Mucosa of descending colon (tissue), 3 donors: ENCODE measurements at regions not wholly inside any gene's neighbourhood (a gene's known extent, or its start where the extent isn't known, plus 50 kb on each side); places are given as distances from the start of the nearest gene placed in this dataset.

ENCODE experiments used
- ATAC-seq: fragments of 200-7000 bp; cut with Tn5 transposase; one replicate; pipeline ENCODE4 v1.9.1; 2020; ENCODE audit warnings: mild to moderate bottlenecking, moderate library complexity
- DNase-seq, 3 donors: peaks; one replicate each; pipeline ENCODE4 v3.0.0-alpha.2; 2020
- H3K36me3 ChIP-seq: fragments of 200-600 bp; one replicate; pipeline ENCODE4 v1.8.0; 2021; ENCODE audit warnings: low read depth, mild to moderate bottlenecking
- H3K4me1 ChIP-seq: fragments of 200-600 bp; one replicate; pipeline ENCODE4 v1.8.0; 2021; ENCODE audit warnings: low read depth, mild to moderate bottlenecking
- H3K4me3 ChIP-seq: fragments of 200-600 bp; one replicate; pipeline ENCODE4 v1.8.0; 2021; ENCODE audit warnings: mild to moderate bottlenecking
- H3K9me3 ChIP-seq: fragments of 200-600 bp; one replicate; pipeline ENCODE4 v1.8.0; 2021; ENCODE audit warnings: mild to moderate bottlenecking
- intact Hi-C, 2 donors: fragments of 100-400 bp; cut with DNase I in 1 of 2; cut with micrococcal nuclease in 1 of 2; formaldehyde crosslinking; loops; one replicate each; pipeline versions ENCODE4 v1.11.0 to v1.11.1; 2022; cut with DNase I, micrococcal nuclease
- TF ChIP-seq, protein P1 (sequence below): fragments of 200-600 bp; IDR thresholded peaks from one replicate; pipeline ENCODE4 v1.8.0; 2022; ENCODE audit warnings: antibody characterized with exemption, mild to moderate bottlenecking
- donor health status: DM: no; HTN: no; CAD: no; lungs with moderate emphysema.
- donor health status: DM: no; HTN: no; CAD: no.
- donor health status: DM: no; HTN: yes; CAD: no.

DNA sequence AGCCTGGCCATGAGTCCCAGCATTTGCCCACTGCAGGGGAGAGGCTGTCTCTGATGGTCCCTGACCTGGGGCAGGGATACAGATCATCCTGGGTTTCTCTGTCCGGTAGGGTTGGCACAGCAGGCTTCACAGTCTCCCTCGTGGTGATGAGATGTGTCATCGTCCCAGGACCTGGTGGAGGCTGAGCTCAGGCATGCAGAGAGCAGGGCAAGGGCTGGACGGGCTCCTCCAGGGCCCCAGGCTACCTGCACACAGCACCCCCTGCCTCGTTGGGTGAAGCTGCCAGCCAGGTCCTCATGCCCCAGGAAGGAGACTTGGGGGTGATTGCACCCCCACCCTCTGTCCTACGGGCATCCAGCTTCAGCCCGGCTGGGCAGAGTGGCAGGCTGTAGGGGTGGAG, 155.8 kb upstream of the GSE1 start:
- TF ChIP-seq, protein P1, sequence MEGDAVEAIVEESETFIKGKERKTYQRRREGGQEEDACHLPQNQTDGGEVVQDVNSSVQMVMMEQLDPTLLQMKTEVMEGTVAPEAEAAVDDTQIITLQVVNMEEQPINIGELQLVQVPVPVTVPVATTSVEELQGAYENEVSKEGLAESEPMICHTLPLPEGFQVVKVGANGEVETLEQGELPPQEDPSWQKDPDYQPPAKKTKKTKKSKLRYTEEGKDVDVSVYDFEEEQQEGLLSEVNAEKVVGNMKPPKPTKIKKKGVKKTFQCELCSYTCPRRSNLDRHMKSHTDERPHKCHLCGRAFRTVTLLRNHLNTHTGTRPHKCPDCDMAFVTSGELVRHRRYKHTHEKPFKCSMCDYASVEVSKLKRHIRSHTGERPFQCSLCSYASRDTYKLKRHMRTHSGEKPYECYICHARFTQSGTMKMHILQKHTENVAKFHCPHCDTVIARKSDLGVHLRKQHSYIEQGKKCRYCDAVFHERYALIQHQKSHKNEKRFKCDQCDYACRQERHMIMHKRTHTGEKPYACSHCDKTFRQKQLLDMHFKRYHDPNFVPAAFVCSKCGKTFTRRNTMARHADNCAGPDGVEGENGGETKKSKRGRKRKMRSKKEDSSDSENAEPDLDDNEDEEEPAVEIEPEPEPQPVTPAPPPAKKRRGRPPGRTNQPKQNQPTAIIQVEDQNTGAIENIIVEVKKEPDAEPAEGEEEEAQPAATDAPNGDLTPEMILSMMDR = no peak
- intact Hi-C loops = no loop called here
- DNase-seq (no peak), ATAC-seq (no peak)
- no peaks in the 10 kb centered on the region for H3K9me3 ChIP-seq
- peaks cover 27% of the 10 kb centered on the region for H3K4me1 ChIP-seq
- H3K4me3 ChIP-seq = no peak overlapping the region
- no peaks in the 10 kb centered on the region for H3K36me3 ChIP-seq

DNA sequence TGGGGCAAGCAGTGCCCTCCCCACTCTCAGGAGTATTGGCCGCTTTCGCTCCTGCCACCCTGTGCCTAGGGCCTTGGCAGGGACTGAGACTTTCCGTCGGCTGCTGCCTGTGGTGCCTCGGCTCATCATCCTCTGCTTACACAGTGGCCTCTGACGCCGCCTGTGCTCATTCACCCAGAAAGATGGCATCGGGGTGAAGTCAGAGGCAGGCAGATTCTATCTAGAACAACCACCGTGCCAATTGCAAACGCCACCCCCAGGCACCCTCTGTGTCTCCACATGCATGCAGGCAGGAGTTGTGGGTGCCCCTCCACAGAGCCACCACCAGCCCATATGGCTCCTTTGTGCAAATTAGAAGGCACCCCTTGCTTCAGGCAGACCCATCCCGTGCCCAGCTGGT, 154.2 kb upstream of the GSE1 start:
- peaks cover 29% of the 10 kb centered on the region for H3K4me1 ChIP-seq
- DNase-seq = no peak
- intact Hi-C loops = no loop called here

DNA sequence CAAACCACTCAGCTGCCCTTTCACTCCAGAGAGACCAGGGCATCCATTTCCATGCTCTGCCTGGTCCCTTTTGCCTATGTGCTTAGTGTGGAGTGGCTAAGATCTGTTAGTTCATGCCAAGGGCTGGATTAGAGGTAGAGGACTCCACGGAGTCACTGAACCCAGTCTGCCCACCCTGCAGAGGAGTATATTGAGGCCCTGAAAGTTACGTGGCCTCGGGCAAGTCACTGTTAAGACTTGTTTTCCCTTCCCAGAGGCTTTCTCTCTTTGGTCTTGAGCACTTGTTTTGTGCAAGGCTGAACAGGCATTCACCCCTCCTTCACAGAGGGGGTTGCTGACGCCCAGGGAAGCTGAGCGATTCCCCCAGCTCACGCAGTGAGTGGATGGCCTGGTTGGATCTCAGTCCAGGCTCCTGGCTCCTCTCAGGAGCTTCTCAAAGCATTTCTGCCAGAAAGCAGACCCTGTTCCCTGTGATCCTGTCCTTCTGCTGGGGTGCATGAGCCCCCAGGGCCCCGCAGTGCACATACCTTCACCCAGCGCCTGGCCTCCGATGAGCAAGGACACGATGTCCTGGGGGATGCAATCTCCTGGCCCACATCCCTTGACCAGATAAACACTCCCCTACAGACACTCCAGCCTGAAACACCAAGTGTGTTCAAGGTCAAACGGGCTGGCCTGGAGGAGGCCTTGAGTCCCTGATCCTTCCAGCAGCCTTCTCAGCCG, 153.4 kb upstream of the GSE1 start:
- H3K9me3 ChIP-seq = no peaks in the 10 kb centered on the region
- DNase-seq = no peak
- ATAC-seq = no peak
- H3K4me1 ChIP-seq = peaks cover 29% of the 10 kb centered on the region
- intact Hi-C loops = no loop called here
- no peak overlapping the region for H3K4me3 ChIP-seq
- no peaks in the 10 kb centered on the region for H3K36me3 ChIP-seq
- TF ChIP-seq, protein P1 = no peak

More for the DNA sequence above, 154.2 kb upstream of the GSE1 start:
- TF ChIP-seq, protein P1 = no peak
- ATAC-seq = peak; percentile 41
- H3K36me3 ChIP-seq = no peaks in the 10 kb centered on the region
- no peak overlapping the region for H3K4me3 ChIP-seq
- no peaks in the 10 kb centered on the region for H3K9me3 ChIP-seq

DNA sequence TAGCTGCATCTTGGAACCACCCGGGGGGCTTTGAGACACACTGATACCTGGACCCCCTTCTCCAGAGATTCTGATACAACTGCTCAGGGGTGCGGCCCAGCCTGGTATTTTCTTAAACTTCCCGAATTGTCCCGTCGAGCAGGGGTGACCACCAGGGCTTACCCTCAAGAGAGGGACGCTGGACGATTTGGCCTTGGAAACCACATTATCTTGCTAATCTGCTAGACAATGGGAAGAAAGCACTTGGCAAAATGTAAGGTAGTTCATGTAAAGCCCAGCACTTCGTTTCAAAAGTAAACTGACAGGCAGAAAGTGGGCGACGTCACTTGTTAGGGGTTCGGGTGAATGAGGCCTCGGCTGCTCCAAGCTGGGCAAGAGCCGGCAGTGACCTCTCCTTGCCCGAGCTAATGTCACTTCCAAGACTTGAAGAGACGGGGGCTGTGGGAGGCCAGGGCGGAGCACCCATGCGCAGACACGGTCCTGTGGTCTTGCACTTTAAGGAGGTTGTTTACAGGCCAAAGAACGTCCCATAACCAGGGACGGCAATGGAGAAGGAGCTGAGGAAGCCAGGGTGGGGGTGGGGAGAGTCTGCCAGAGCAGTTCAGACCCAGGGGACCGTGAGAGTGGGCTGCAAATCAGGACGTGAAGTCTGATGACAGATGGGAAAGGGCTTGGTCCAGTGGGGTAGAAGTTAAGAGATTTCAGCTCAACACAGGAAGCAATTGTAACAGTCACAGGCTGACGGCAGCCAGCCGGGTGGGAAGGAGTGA, 152.7 kb upstream of the GSE1 start:
- Histone ChIP-seq H3K4me3 (no peak overlapping the region), H3K9me3 (no peaks in the 10 kb centered on the region), H3K36me3 (no peaks in the 10 kb centered on the region), H3K4me1 (peaks cover 29% of the 10 kb centered on the region)
- peak in 1 of 3 donors; percentile 20 for DNase-seq
- intact Hi-C loops = no loop called here
- peak; percentile 2 for ATAC-seq
- TF ChIP-seq, protein P1 = no peak

DNA sequence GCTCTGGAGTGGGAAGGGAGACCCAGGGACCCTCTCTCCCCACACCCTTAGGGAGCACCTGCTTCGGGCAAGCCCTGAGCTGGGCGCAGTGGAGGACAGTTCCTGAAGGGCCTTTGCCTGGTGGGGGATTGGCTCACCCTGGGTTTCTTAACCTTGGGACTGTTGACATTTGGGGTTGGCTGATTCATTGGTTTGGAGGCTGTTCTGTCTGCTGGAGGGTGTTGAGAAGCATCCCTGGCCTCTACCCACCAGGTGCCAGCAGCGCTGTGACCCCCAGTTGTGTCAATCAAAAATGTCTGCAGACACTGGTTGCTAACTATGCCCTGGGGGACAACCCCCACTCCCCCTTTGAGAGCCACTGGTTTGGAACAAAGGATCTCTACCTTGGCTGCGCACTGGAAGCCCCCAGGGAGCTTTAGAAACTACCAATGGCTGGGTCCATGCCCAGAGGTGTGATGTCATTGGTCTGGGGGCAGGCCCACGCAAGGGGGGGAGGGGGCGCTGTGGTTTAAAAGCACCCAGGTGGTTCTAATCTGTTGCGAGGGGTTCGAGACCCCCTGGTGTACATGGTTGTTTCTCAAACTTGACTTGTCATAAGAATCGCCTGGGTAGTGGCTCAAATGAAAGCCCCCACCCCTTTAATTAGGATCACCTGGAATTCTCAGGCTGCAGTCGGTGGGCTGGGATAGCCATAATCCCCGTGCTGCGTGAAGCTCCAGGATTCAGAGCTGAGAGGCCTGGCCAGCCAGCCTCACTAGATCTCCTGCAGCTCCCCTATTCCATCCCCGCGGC, 151.9 kb upstream of the GSE1 start:
- TF ChIP-seq, protein P1 = no peak
- Histone ChIP-seq H3K9me3 (no peaks in the 10 kb centered on the region), H3K36me3 (no peaks in the 10 kb centered on the region), H3K4me3 (no peak overlapping the region), H3K4me1 (peaks cover 29% of the 10 kb centered on the region)
- ATAC-seq = peak; percentile 57
- DNase-seq = no peak
- intact Hi-C loops = no loop called here
